PC-9 (cell line): ENCODE measurements at regions not wholly inside any gene's neighbourhood (a gene's known extent, or its start where the extent isn't known, plus 50 kb on each side); places are given as distances from the start of the nearest gene placed in this dataset.

Experiments
- BruUV-seq: library from RNA; stranded (reverse); fragments of 400-500 nt; replicated peaks from 2 replicates; lab custom pipeline; 2021; lab: Mats Ljungman, UMichigan
- CTCF ChIA-PET: fragments of 300-600 bp; sonication (Branson Sonifier 250); formaldehyde crosslinking; loops from one replicate; lab custom pipeline; 2022; ENCODE audit warnings: antibody characterized with exemption; lab: Charles Lee
- POLR2A ChIA-PET: fragments of 300-600 bp; sonication (Branson Sonifier 250); formaldehyde crosslinking; loops from one replicate; lab custom pipeline; 2022; ENCODE audit warnings: antibody characterized with exemption; ENCODE audit not compliant: unreplicated experiment; lab: Charles Lee
- DNase-seq, 2 experiments: peaks; one replicate each; pipeline versions ENCODE4 v3.0.0 to v3.0.0-alpha.2; 2015 to 2022; ENCODE audit warnings: mixed read lengths in 1 of 2
- H2AFZ ChIP-seq: fragments of 200-600 bp; sonication (generic); 2 replicates; pipeline ENCODE4 v1.8.1; 2017; ENCODE audit warnings: antibody characterized with exemption
- H3F3A ChIP-seq: fragments of 200-600 bp; sonication (generic); 2 replicates; pipeline ENCODE4 v1.8.1; 2017; ENCODE audit warnings: antibody characterized with exemption, mild to moderate bottlenecking, low read depth; ENCODE audit not compliant: insufficient read depth
- H3K27ac ChIP-seq: fragments of 200-600 bp; sonication (generic); 2 replicates; pipeline ENCODE4 v1.6.1; 2016; ENCODE audit warnings: mixed run types
- H3K27me3 ChIP-seq: fragments of 200-600 bp; sonication (generic); 2 replicates; pipeline ENCODE4 v1.6.1; 2016; ENCODE audit warnings: low read depth, mixed run types; ENCODE audit not compliant: insufficient read depth
- H3K36me3 ChIP-seq: fragments of 200-600 bp; sonication (generic); 2 replicates; pipeline ENCODE4 v1.6.1; 2016; ENCODE audit warnings: low read depth, mixed run types
- H3K4me1 ChIP-seq: fragments of 200-600 bp; sonication (generic); replicated peaks from 2 replicates; pipeline ENCODE4 v1.6.1; 2016; ENCODE audit warnings: mixed run types; ENCODE audit not compliant: insufficient read depth
- H3K4me2 ChIP-seq: fragments of 200-600 bp; sonication (generic); 2 replicates; pipeline ENCODE4 v1.6.1; 2017; ENCODE audit warnings: mixed run types
- H3K4me3 ChIP-seq: fragments of 200-600 bp; sonication (generic); 2 replicates; pipeline ENCODE4 v1.6.1; 2016; ENCODE audit warnings: mixed run types
- H3K79me2 ChIP-seq: fragments of 200-600 bp; sonication (generic); 2 replicates; pipeline ENCODE4 v1.6.1; 2017; ENCODE audit warnings: low read depth, mixed run types
- H3K9me2 ChIP-seq: fragments of 200-600 bp; sonication (generic); 2 replicates; pipeline ENCODE4 v1.8.1; 2017; ENCODE audit warnings: mild to moderate bottlenecking; ENCODE audit not compliant: insufficient read depth
- H3K9me3 ChIP-seq: fragments of 200-600 bp; sonication (generic); 2 replicates; pipeline ENCODE4 v1.8.1; 2016; ENCODE audit warnings: low read depth; ENCODE audit not compliant: insufficient read depth
- H4K20me1 ChIP-seq: fragments of 200-600 bp; sonication (generic); 2 replicates; pipeline ENCODE4 v1.8.1; 2017; ENCODE audit not compliant: insufficient read depth
- CTCF ChIP-seq: fragments of 200-600 bp; sonication (generic); conservative IDR thresholded peaks from 2 replicates; pipeline ENCODE4 v1.6.1; 2017; ENCODE audit warnings: mixed run types, antibody characterized with exemption, mild to moderate bottlenecking, moderate library complexity
- EZH2 ChIP-seq: fragments of 200-600 bp; sonication (generic); IDR thresholded peaks from 2 replicates; pipeline ENCODE4 v1.8.0; 2017; ENCODE audit warnings: antibody characterized with exemption, low read depth
- intact Hi-C: fragments of 100-400 bp; cut with micrococcal nuclease; formaldehyde crosslinking; loops from one replicate; pipeline ENCODE4 v1.10.0; 2022; ENCODE audit not compliant: unreplicated experiment

GRCh38 chr3:153889905-153890334, 231.3 kb upstream of the ARHGEF26 start:
- Histone ChIP-seq H4K20me1 (no peaks in the 10 kb centered on the region), H2AFZ (no peak overlapping the region), H3K4me3 (no peak overlapping the region), H3K36me3 (no peaks in the 10 kb centered on the region), H3K9me3 (no peaks in the 10 kb centered on the region), H3K9me2 (no peaks in the 10 kb centered on the region), H3K27me3 (no peaks in the 10 kb centered on the region), H3K4me2 (no peak overlapping the region), H3K4me1 (no peaks in the 10 kb centered on the region), H3F3A (no peaks in the 10 kb centered on the region), H3K79me2 (no peaks in the 10 kb centered on the region), H3K27ac (no peak overlapping the region)
- POLR2A ChIA-PET = no interaction called here
- intact Hi-C loops = no loop called here
- no peak for DNase-seq
- TF ChIP-seq CTCF (no peak), EZH2 (no peak)
- CTCF ChIA-PET = interaction anchor here (0.8 kb wide), 1 partner anchor 1715 kb away, joined by 3 read pairs; no protein-coding TSS in a partner anchor
- BruUV-seq = no TSS peak

- H3K4me2 ChIP-seq = no peak overlapping the region
- H3K36me3 ChIP-seq = no peaks in the 10 kb centered on the region
- no peak for DNase-seq
- no peak overlapping the region for H3K4me3 ChIP-seq
- H3K4me1 ChIP-seq = no peaks in the 10 kb centered on the region
- intact Hi-C loops = no loop called here
- H3K27me3 ChIP-seq = no peaks in the 10 kb centered on the region
- no peaks in the 10 kb centered on the region for H3K9me2 ChIP-seq
- no peaks in the 10 kb centered on the region for H3K79me2 ChIP-seq
- ChIA-PET POLR2A (no interaction called here), CTCF (no interaction called here)
- H2AFZ ChIP-seq = no peak overlapping the region
- no peaks in the 10 kb centered on the region for H3F3A ChIP-seq
- H3K27ac ChIP-seq = no peak overlapping the region
- BruUV-seq = no TSS peak
- no peaks in the 10 kb centered on the region for H3K9me3 ChIP-seq
- TF ChIP-seq EZH2 (no peak), CTCF (no peak)
- no peaks in the 10 kb centered on the region for H4K20me1 ChIP-seq
Measured at GRCh38 chr3:153892126-153892525, 229.1 kb upstream of the ARHGEF26 start.

GRCh38 chr3:153894857-153895256, 226.3 kb upstream of the ARHGEF26 start:
- H3K27me3 ChIP-seq = no peaks in the 10 kb centered on the region
- H3K36me3 ChIP-seq = no peaks in the 10 kb centered on the region
- POLR2A ChIA-PET = no interaction called here
- no peaks in the 10 kb centered on the region for H4K20me1 ChIP-seq
- no TSS peak for BruUV-seq
- no peaks in the 10 kb centered on the region for H3F3A ChIP-seq
- CTCF ChIA-PET = no interaction called here
- no peak for DNase-seq
- no peak overlapping the region for H3K27ac ChIP-seq
- TF ChIP-seq CTCF (no peak), EZH2 (no peak)
- H3K79me2 ChIP-seq = no peaks in the 10 kb centered on the region
- H3K4me2 ChIP-seq = no peak overlapping the region
- H3K4me1 ChIP-seq = no peaks in the 10 kb centered on the region
- H3K9me3 ChIP-seq = no peaks in the 10 kb centered on the region
- intact Hi-C loops = no loop called here
- no peaks in the 10 kb centered on the region for H3K9me2 ChIP-seq
- no peak overlapping the region for H2AFZ ChIP-seq
- no peak overlapping the region for H3K4me3 ChIP-seq
